Astrocyte (in vitro differentiated cells and primary cell): ENCODE measurements at regions not wholly inside any gene's neighbourhood (a gene's known extent, or its start where the extent isn't known, plus 50 kb on each side); places are given as distances from the start of the nearest gene placed in this dataset.

Experiments used
- EZH2 ChIP-seq: IDR thresholded peaks from 2 replicates; pipeline ENCODE4 v1.6.1; 2012; ENCODE audit warnings: mild to moderate bottlenecking, low read length, inconsistent platforms; ENCODE audit not compliant: insufficient read depth
- TF ChIP-seq, protein P1 (sequence below): IDR thresholded peaks from 2 replicates; pipeline ENCODE4 v1.5.1; 2011; ENCODE audit warnings: low read depth, mild to moderate bottlenecking, inconsistent platforms, low read length, moderate library complexity; ENCODE audit not compliant: insufficient read depth

GRCh38 chr14:85180876-85181275 lies 349.1 kb upstream of the FLRT2 start:
- TF ChIP-seq, protein P1, sequence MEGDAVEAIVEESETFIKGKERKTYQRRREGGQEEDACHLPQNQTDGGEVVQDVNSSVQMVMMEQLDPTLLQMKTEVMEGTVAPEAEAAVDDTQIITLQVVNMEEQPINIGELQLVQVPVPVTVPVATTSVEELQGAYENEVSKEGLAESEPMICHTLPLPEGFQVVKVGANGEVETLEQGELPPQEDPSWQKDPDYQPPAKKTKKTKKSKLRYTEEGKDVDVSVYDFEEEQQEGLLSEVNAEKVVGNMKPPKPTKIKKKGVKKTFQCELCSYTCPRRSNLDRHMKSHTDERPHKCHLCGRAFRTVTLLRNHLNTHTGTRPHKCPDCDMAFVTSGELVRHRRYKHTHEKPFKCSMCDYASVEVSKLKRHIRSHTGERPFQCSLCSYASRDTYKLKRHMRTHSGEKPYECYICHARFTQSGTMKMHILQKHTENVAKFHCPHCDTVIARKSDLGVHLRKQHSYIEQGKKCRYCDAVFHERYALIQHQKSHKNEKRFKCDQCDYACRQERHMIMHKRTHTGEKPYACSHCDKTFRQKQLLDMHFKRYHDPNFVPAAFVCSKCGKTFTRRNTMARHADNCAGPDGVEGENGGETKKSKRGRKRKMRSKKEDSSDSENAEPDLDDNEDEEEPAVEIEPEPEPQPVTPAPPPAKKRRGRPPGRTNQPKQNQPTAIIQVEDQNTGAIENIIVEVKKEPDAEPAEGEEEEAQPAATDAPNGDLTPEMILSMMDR = no peak
- no peak for TF ChIP-seq EZH2
